Stimulated activated CD4-positive, alpha-beta T cell treated with anti-CD3 and anti-CD28 coated beads, Interleukin-2, amount 100 ng/mL, for 4 hours (primary cell): ENCODE measurements at regions not wholly inside any gene's neighbourhood (a gene's known extent, or its start where the extent isn't known, plus 50 kb on each side); places are given as distances from the start of the nearest gene placed in this dataset.

Experiments
- DNase-seq: peaks from one replicate; pipeline ENCODE4 v3.0.0-alpha.2; 2020; ENCODE audit warnings: low read depth

GRCh38 chr3:111311709-111312235 lies 230.2 kb upstream of the CD96 start:
- no peak for DNase-seq

- DNase-seq: no peak
Observed at GRCh38 chr3:111314181-111314873, 227.7 kb upstream of the CD96 start.

GRCh38 chr3:111314898-111315297 lies 227.1 kb upstream of the CD96 start:
- DNase-seq: no peak

- no peak for DNase-seq
Observed at GRCh38 chr3:111315930-111316587, 225.9 kb upstream of the CD96 start.

GRCh38 chr3:111318289-111318688 lies 223.7 kb upstream of the CD96 start:
- DNase-seq: no peak

- no peak for DNase-seq
Observed at GRCh38 chr3:111319598-111319997, 222.4 kb upstream of the CD96 start.

- DNase-seq: no peak
Observed at GRCh38 chr3:111321786-111322185, 220.2 kb upstream of the CD96 start.

- DNase-seq: no peak
Observed at GRCh38 chr3:111323019-111323418, 219.0 kb upstream of the CD96 start.

GRCh38 chr3:111324151-111324550 lies 217.8 kb upstream of the CD96 start:
- DNase-seq: no peak

- no peak for DNase-seq
Observed at GRCh38 chr3:111324645-111325044, 217.4 kb upstream of the CD96 start.

GRCh38 chr3:111325160-111325718 lies 216.8 kb upstream of the CD96 start:
- no peak for DNase-seq

- DNase-seq: no peak
Observed at GRCh38 chr3:111326144-111326995, 215.6 kb upstream of the CD96 start.

GRCh38 chr3:111331306-111331705 lies 210.7 kb upstream of the CD96 start:
- DNase-seq: no peak

- no peak for DNase-seq
Observed at GRCh38 chr3:111331912-111332311, 210.1 kb upstream of the CD96 start.

GRCh38 chr3:111332488-111333080 lies 209.4 kb upstream of the CD96 start:
- DNase-seq: no peak

GRCh38 chr3:111333642-111334041 lies 208.4 kb upstream of the CD96 start:
- no peak for DNase-seq

GRCh38 chr3:111335512-111336303 lies 206.3 kb upstream of the CD96 start:
- no peak for DNase-seq

GRCh38 chr3:111336511-111336910 lies 205.5 kb upstream of the CD96 start:
- no peak for DNase-seq

- peak; percentile 24 for DNase-seq
Observed at GRCh38 chr3:111338059-111338698, 203.8 kb upstream of the CD96 start.

GRCh38 chr3:111339017-111339416 lies 203.0 kb upstream of the CD96 start:
- no peak for DNase-seq

GRCh38 chr3:111351334-111351733 lies 190.7 kb upstream of the CD96 start:
- DNase-seq: no peak
